GM21381 (cell line): ENCODE measurements at regions not wholly inside any gene's neighbourhood (a gene's known extent, or its start where the extent isn't known, plus 50 kb on each side); places are given as distances from the start of the nearest gene placed in this dataset.

ENCODE experiments used
- ATAC-seq: cut with Tn5 transposase; IDR thresholded peaks from one replicate; pipeline ENCODE4 v1.9.1; 2021; ENCODE audit warnings: mild to moderate bottlenecking, moderate library complexity; ENCODE audit not compliant: unreplicated experiment

DNA sequence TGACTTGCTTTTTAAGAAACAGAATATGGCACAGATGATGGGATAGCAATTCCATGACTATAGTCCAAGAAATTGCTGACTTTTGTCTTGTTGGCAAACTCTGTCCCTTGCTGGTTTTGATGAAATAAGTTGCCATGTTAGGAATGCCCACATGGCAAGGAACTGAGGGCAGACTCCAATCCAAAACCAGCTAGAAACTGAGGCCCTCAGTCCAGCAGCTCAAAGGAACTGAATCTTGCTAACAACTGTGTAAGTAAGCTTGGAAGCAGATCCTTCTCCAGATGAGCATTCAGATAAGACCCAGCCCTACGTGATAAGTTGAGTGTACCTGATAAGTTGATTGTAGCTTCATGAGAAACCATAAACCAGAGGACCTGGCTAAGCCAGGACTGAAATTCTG, 64.3 kb upstream of the BMPER start:
- ATAC-seq, result no peak

- ATAC-seq, result no peak
Observed at GRCh38 chr7:33841705-33842129, 63.6 kb upstream of the BMPER start.

- ATAC-seq, result no peak
Observed at GRCh38 chr7:33842150-33842549, 63.2 kb upstream of the BMPER start.

- ATAC-seq, result no peak
Observed at GRCh38 chr7:33845991-33846509, 59.3 kb upstream of the BMPER start.

GRCh38 chr7:33849004-33849403, 56.3 kb upstream of the BMPER start:
- no peak for ATAC-seq

DNA sequence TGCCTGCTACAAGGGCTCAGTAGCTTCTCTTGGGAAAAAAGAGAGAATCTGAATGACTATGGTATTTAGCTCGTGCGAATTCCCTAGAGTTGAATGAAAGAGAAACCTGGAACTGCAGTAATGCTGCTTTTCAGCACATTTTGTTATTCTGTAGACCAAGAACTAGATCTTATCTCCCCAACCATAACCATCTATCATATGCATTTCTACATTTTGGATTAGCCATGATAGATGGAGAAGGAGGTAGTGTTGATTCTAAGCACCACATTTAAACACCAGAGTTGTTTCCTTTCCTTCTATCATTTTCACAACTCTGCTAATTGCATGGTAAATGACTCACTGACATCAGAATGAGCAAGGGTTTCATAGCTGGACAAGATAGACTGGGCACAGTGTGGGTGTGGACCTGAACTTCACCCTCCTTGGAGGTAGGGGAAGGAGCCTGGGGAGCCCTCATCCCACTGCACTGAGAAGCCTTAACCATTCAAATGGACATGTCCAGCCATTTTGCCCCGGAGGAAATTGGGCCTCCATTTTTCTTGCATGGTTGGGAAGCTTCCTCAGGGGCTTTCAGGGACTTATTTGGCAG, 55.3 kb upstream of the BMPER start:
- no peak for ATAC-seq

GRCh38 chr7:33850768-33851167, 54.6 kb upstream of the BMPER start:
- ATAC-seq, result no peak

DNA sequence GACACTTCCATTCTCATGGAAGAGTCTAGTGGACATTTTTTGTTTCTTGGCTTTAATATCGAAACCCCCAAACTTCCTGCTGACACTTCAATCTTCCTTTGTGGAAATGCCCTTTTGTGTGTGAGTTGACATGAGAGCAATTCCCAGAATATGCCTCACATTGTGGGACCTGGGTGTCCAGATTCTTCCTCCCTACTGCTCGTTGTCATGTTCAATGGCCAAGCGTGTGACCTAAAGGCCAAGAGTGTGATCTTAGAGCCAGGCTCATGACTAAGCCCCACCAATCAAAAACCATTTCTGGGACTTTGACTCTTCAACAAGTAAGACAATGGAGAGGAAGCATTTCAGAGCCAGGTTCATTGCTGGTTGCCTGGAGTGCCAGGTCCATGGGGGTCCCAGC, 52.5 kb upstream of the BMPER start:
- no peak for ATAC-seq

DNA sequence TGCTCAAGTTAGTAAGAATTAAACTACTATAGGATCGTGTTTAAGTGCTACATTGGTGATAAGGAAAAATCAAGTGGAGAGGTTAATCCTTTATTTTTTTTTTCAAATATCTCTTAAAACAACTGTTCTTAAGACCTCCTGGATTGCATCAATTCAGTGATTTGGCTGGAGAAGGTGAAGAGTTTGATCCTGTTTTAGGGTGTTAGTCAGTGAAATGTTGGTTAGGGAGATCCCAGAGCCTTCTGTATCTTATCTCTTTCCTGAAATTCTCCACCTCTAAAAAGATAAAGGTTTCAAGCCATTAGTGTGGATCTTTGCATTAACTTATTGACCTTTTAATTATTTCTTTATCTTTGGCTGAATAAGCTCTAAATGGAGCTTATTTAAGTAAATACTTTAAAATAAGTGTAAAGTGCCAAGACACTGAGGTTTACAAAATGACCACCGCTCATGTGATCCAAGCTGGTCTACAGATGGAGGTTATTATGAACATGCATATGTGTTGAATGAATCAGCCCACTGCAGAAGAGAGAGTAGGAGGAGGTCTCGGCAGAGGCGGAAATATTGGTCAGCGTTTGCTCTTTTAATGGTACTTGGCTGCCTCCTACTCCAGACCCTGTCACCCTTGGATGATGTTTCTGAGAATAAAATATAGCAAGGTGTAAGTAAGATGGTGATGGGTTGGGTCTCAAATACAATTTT, 51.8 kb upstream of the BMPER start:
- ATAC-seq, result no peak

DNA sequence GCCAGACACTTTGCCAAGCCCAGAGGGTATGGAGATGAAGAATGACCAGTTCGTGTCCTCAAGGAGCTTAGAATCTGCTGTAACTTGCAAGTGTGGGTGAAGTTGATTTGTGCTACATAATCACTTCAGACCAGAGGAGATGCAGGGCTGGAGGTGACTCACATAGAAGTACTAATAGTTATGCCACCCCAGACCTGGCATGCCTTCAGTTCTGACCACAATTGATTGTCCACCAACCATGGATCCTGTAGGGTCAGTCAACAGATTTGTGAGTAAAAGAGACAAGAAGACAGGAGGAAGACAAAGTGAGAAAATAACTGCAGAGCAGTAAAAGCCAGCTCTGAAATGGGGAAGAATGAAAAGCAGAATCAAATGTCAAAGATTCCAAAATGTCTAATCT, 51.2 kb upstream of the BMPER start:
- ATAC-seq, result no peak

- ATAC-seq, result no peak
Observed at GRCh38 chr7:33854801-33855350, 50.5 kb upstream of the BMPER start.
